NCI-H2196 treated with DMSO at 0.1 percent for 48 hours (cell line): ENCODE measurements at regions not wholly inside any gene's neighbourhood (a gene's known extent, or its start where the extent isn't known, plus 50 kb on each side); places are given as distances from the start of the nearest gene placed in this dataset.
A peak's percentile ranks its signal among the peaks of the same experiment; 100 is the strongest.

ENCODE experiments used
- DNase-seq: peaks from one replicate; lab custom pipeline; 2025; ENCODE audit not compliant: unreplicated experiment; lab: John Stamatoyannopoulos, UW

GRCh38 chr9:81214975-81215374 lies 474.4 kb downstream of the TLE1 start:
- no peak for DNase-seq

GRCh38 chr9:81213456-81213855 lies 475.9 kb downstream of the TLE1 start:
- no peak for DNase-seq

- no peak for DNase-seq
Measured at GRCh38 chr9:81211741-81212140, 477.6 kb downstream of the TLE1 start.

- DNase-seq = no peak
Measured at GRCh38 chr9:81207651-81208050, 481.7 kb downstream of the TLE1 start.

- no peak for DNase-seq
Measured at GRCh38 chr9:81202292-81202691, 487.1 kb downstream of the TLE1 start.

GRCh38 chr9:81195206-81195605 lies 494.1 kb downstream of the TLE1 start:
- no peak for DNase-seq

GRCh38 chr9:81193362-81194339 lies 495.7 kb downstream of the TLE1 start:
- DNase-seq = no peak

- no peak for DNase-seq
Measured at GRCh38 chr9:81191222-81191621, 498.1 kb downstream of the TLE1 start.

- DNase-seq = no peak
Measured at GRCh38 chr9:81190659-81191058, 498.7 kb downstream of the TLE1 start.

GRCh38 chr9:81183761-81184160 lies 505.6 kb downstream of the TLE1 start:
- no peak for DNase-seq

- no peak for DNase-seq
Measured at GRCh38 chr9:81182431-81182830, 506.9 kb downstream of the TLE1 start.

- DNase-seq = no peak
Measured at GRCh38 chr9:81174023-81174422, 515.3 kb downstream of the TLE1 start.

GRCh38 chr9:81171689-81172088 lies 517.7 kb downstream of the TLE1 start:
- DNase-seq = no peak

GRCh38 chr9:81162361-81162760 lies 527.0 kb downstream of the TLE1 start:
- DNase-seq = no peak

GRCh38 chr9:81156381-81156780 lies 533.0 kb downstream of the TLE1 start:
- no peak for DNase-seq

GRCh38 chr9:81150016-81150625 lies 539.2 kb downstream of the TLE1 start:
- DNase-seq = peak; percentile 37

GRCh38 chr9:81146684-81147337 lies 542.5 kb downstream of the TLE1 start:
- no peak for DNase-seq

- no peak for DNase-seq
Measured at GRCh38 chr9:81146241-81146640, 543.1 kb downstream of the TLE1 start.

- no peak for DNase-seq
Measured at GRCh38 chr9:81145331-81145963, 543.9 kb downstream of the TLE1 start.

GRCh38 chr9:81141961-81142360 lies 547.4 kb downstream of the TLE1 start:
- DNase-seq = no peak

- DNase-seq = no peak
Measured at GRCh38 chr9:81137976-81138568, 551.3 kb downstream of the TLE1 start.
